GM23248 (cell line): ENCODE measurements at regions not wholly inside any gene's neighbourhood (a gene's known extent, or its start where the extent isn't known, plus 50 kb on each side); places are given as distances from the start of the nearest gene placed in this dataset.

ENCODE experiments used
- DNase-seq: peaks from one replicate; pipeline ENCODE4 v3.0.0-alpha.2; 2015
- H2AFZ ChIP-seq: fragments of 200-600 bp; sonication (generic); 2 replicates; pipeline ENCODE4 v1.6.1; 2016; ENCODE audit warnings: antibody characterized with exemption
- H3F3A ChIP-seq: fragments of 200-600 bp; sonication (generic); 2 replicates; pipeline ENCODE4 v1.6.1; 2016; ENCODE audit warnings: mild to moderate bottlenecking, antibody characterized with exemption, mixed run types; ENCODE audit not compliant: insufficient read depth
- H3K27ac ChIP-seq: fragments of 200-600 bp; sonication (generic); 2 replicates; pipeline ENCODE4 v1.5.1; 2016; ENCODE audit warnings: mild to moderate bottlenecking
- H3K27me3 ChIP-seq: fragments of 200-600 bp; sonication (generic); replicated peaks from 2 replicates; pipeline ENCODE4 v1.6.1; 2016; ENCODE audit warnings: mild to moderate bottlenecking; ENCODE audit not compliant: insufficient read depth
- H3K36me3 ChIP-seq: fragments of 200-600 bp; sonication (generic); 2 replicates; pipeline ENCODE4 v1.6.1; 2016; ENCODE audit warnings: low read depth, mild to moderate bottlenecking
- H3K4me1 ChIP-seq: fragments of 200-600 bp; sonication (generic); 2 replicates; pipeline ENCODE4 v1.6.1; 2016; ENCODE audit warnings: mild to moderate bottlenecking; ENCODE audit not compliant: insufficient read depth
- H3K4me2 ChIP-seq: fragments of 200-600 bp; sonication (generic); one replicate; pipeline ENCODE4 v1.6.1; 2016; ENCODE audit warnings: mild to moderate bottlenecking; ENCODE audit not compliant: unreplicated experiment
- H3K4me3 ChIP-seq: fragments of 200-600 bp; sonication (generic); 2 replicates; pipeline ENCODE4 v1.5.1; 2016; ENCODE audit warnings: mild to moderate bottlenecking
- H3K79me2 ChIP-seq: fragments of 200-600 bp; sonication (generic); 2 replicates; pipeline ENCODE4 v1.6.1; 2016; ENCODE audit warnings: mild to moderate bottlenecking; ENCODE audit not compliant: insufficient read depth
- H3K9ac ChIP-seq: fragments of 200-600 bp; sonication (generic); 2 replicates; pipeline ENCODE4 v1.6.1; 2016; ENCODE audit warnings: mild to moderate bottlenecking
- H3K9me2 ChIP-seq: fragments of 200-600 bp; sonication (generic); 2 replicates; pipeline ENCODE4 v1.6.1; 2016; ENCODE audit warnings: mixed run types, mild to moderate bottlenecking, moderate library complexity; ENCODE audit not compliant: insufficient read depth
- H3K9me3 ChIP-seq: fragments of 200-600 bp; sonication (generic); one replicate; pipeline ENCODE4 v1.6.1; 2017; ENCODE audit warnings: low read depth
- H4K20me1 ChIP-seq: fragments of 200-600 bp; sonication (generic); 2 replicates; pipeline ENCODE4 v1.6.0; 2016; ENCODE audit not compliant: insufficient read depth
- EZH2 ChIP-seq: fragments of 200-600 bp; sonication (generic); IDR thresholded peaks from 2 replicates; pipeline ENCODE4 v1.6.1; 2018; ENCODE audit warnings: antibody characterized with exemption, mild to moderate bottlenecking; ENCODE audit not compliant: insufficient read depth, poor library complexity, severe bottlenecking
- EZH2phosphoT487 ChIP-seq: fragments of 200-600 bp; sonication (generic); IDR thresholded peaks from 2 replicates; pipeline ENCODE4 v1.6.1; 2018; ENCODE audit warnings: antibody characterized with exemption, moderate library complexity, mild to moderate bottlenecking, low read depth; ENCODE audit not compliant: insufficient read depth
- WGBS, 2 experiments: methylation state at CpG; one replicate each; pipeline ENCODE4 v1.1.6; 2015 to 2017; ENCODE audit warnings: low lambda C conversion rate in 2 of 2, low coverage in 1 of 2; ENCODE audit errors: missing lambda C conversion rate in 2 of 2; 5-methylcytosine and 5-hydroxymethylcytosine counted together
- in situ Hi-C: fragments of 300-500 bp; cut with MboI; formaldehyde crosslinking; loops from 2 replicates; pipeline ENCODE4 v1.15.0; 2020

DNA sequence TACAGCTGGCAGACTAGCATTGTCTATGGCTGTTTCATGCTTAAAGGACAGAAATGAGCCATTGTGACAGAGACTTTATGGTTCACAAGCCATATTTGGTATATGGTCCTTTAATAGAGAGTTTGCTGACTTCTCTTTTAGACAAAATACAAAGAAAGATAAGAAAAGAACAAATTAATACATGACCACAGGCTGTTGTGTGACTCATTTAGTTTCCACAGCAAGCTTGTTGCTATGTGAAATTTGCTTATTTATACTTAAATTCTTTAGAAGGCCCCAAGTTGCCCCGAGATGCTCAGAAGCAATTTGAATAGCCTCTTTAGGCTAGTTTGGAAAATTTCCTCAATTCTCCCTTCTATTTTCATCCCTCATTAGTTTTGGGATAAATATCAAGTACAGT, 315.3 kb upstream of the RPS23 start:
- peak; percentile 50 for DNase-seq
- no peaks in the 10 kb centered on the region for H3K9me3 ChIP-seq

DNA sequence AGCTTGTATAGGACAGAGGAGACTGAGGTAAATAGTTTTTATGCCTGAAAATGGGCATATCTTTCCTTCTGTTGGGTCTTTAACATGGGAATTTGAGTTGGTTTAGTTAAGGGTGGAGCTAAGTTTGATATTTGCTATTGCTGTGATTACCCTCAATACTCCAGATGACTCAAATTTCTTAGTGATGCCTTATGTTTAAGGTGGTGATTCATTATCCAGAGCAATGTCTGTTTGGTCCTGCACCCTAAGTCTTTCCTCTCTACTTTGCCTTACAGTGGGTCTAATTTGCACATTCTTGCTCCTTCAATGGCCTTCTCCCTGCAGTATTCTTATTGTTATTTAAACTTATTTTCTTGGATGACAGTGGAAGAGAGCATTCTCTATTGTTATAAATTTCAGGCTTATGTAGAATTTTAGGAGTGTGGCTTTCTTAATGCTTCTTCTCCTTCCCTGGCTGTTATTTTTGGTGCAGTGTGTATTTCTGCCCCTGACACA, 312.9 kb upstream of the RPS23 start:
- Histone ChIP-seq H3K4me2 (no peak overlapping the region), H3K9me3 (no peaks in the 10 kb centered on the region), H3K9me2 (no peaks in the 10 kb centered on the region), H3K27me3 (no peaks in the 10 kb centered on the region; the same call in 1 of the 2 replicates), H3K4me3 (no peak overlapping the region), H3K9ac (no peak overlapping the region), H3K27ac (no peak overlapping the region), H3K79me2 (no peaks in the 10 kb centered on the region), H3K36me3 (no peaks in the 10 kb centered on the region), H4K20me1 (no peaks in the 10 kb centered on the region), H3F3A (no peaks in the 10 kb centered on the region), H2AFZ (no peak overlapping the region), H3K4me1 (no peaks in the 10 kb centered on the region; the same call in 1 of the 2 replicates)
- TF ChIP-seq EZH2phosphoT487 (no peak), EZH2 (no peak)
- DNase-seq = peak; percentile 5
- in situ Hi-C loops = no loop called here

More for the DNA sequence above, 315.3 kb upstream of the RPS23 start:
- WGBS, 2 experiments = 0 to 5% methylated on average over 1 of the region's 1 CpG
- H3K27ac ChIP-seq = no peak overlapping the region
- H3F3A ChIP-seq = no peaks in the 10 kb centered on the region
- no peak overlapping the region for H3K4me2 ChIP-seq
- H2AFZ ChIP-seq = no peak overlapping the region
- no peaks in the 10 kb centered on the region; the same call in 1 of the 2 replicates for H3K27me3 ChIP-seq
- in situ Hi-C loops = no loop called here
- no peaks in the 10 kb centered on the region; the same call in 1 of the 2 replicates for H3K4me1 ChIP-seq
- H3K9ac ChIP-seq = no peak overlapping the region
- no peaks in the 10 kb centered on the region for H3K36me3 ChIP-seq
- H3K9me2 ChIP-seq = no peaks in the 10 kb centered on the region
- H3K4me3 ChIP-seq = no peak overlapping the region
- no peaks in the 10 kb centered on the region for H3K79me2 ChIP-seq
- TF ChIP-seq EZH2phosphoT487 (no peak), EZH2 (no peak)
- no peaks in the 10 kb centered on the region for H4K20me1 ChIP-seq

DNA sequence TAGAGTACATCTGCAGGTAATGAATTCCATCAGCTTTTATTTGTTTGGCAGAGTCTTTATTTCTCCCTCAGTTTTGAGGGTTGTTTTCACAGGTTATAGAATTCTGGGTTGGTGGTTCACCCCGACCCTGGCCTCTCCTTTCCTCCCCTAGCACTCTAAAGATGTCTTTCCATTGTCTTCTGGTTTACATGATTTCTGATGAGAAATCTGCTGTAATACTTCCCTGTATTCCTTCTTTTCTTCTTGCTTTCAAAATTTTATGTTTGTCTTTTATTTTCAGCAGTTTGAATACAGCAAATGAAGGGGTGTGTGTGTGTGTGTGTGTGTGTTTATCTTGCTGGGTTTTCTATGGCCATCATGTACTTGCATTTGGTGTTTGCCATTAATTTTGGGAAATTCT, 312.0 kb upstream of the RPS23 start:
- H3K27me3 ChIP-seq = no peaks in the 10 kb centered on the region; the same call in none of the 2 replicates

GRCh38 chr5:82586661-82587310, 308.6 kb upstream of the RPS23 start:
- in situ Hi-C loops = no loop called here
- H3K9me2 ChIP-seq = no peaks in the 10 kb centered on the region
- H3K79me2 ChIP-seq = no peaks in the 10 kb centered on the region
- no peaks in the 10 kb centered on the region for H3F3A ChIP-seq
- H3K4me1 ChIP-seq = no peaks in the 10 kb centered on the region
- no peak for TF ChIP-seq EZH2phosphoT487
- no peak for TF ChIP-seq EZH2
- WGBS, 2 experiments = 14 to 26% methylated on average over 3 of the region's 3 CpGs
- no peaks in the 10 kb centered on the region for H3K9me3 ChIP-seq
- no peak for DNase-seq
- no peak overlapping the region for H3K27ac ChIP-seq
- no peak overlapping the region for H3K4me3 ChIP-seq
- H4K20me1 ChIP-seq = no peaks in the 10 kb centered on the region
- H3K9ac ChIP-seq = no peak overlapping the region
- H3K36me3 ChIP-seq = no peaks in the 10 kb centered on the region
- H3K4me2 ChIP-seq = no peak overlapping the region
- H2AFZ ChIP-seq = no peak overlapping the region
- H3K27me3 ChIP-seq = no peaks in the 10 kb centered on the region; the same call in none of the 2 replicates

More for the DNA sequence above, 312.0 kb upstream of the RPS23 start:
- 9 to 35% methylated on average over 1 of the region's 1 CpG for WGBS, 2 experiments
- Histone ChIP-seq H3K9me2 (no peaks in the 10 kb centered on the region), H3K36me3 (no peaks in the 10 kb centered on the region), H3K9ac (no peak overlapping the region), H4K20me1 (no peaks in the 10 kb centered on the region), H3K27ac (no peak overlapping the region), H3K79me2 (no peaks in the 10 kb centered on the region), H2AFZ (no peak overlapping the region), H3F3A (no peaks in the 10 kb centered on the region), H3K4me1 (no peaks in the 10 kb centered on the region; the same call in 1 of the 2 replicates), H3K4me3 (no peak overlapping the region), H3K4me2 (no peak overlapping the region), H3K9me3 (no peaks in the 10 kb centered on the region)
- no peak for DNase-seq
- in situ Hi-C loops = no loop called here
- no peak for TF ChIP-seq EZH2
- TF ChIP-seq EZH2phosphoT487 = no peak
